SK-N-MC (cell line): ENCODE measurements at regions not wholly inside any gene's neighbourhood (a gene's known extent, or its start where the extent isn't known, plus 50 kb on each side); places are given as distances from the start of the nearest gene placed in this dataset.

ENCODE experiments used
- EZH2 ChIP-seq: fragments of 200-600 bp; sonication (generic); IDR thresholded peaks from one replicate; pipeline ENCODE4 v1.6.1; 2017; ENCODE audit warnings: antibody characterized with exemption
- FOXP2 ChIP-seq: optimal IDR thresholded peaks from 2 replicates; pipeline ENCODE3; 2011; ENCODE audit warnings: mild to moderate bottlenecking, moderate library complexity; ENCODE audit not compliant: insufficient read depth; ENCODE audit errors: extremely low read length, control extremely low read depth

- TF ChIP-seq EZH2 (no peak), FOXP2 (no peak)
These were observed 628.2 kb downstream of the CDH26 start for GRCh38 chr20:60586269-60587050.
